ENCODE measurements at regions not wholly inside any gene's neighbourhood (a gene's known extent, or its start where the extent isn't known, plus 50 kb on each side); places are given as distances from the start of the nearest gene placed in this dataset.

DNA sequence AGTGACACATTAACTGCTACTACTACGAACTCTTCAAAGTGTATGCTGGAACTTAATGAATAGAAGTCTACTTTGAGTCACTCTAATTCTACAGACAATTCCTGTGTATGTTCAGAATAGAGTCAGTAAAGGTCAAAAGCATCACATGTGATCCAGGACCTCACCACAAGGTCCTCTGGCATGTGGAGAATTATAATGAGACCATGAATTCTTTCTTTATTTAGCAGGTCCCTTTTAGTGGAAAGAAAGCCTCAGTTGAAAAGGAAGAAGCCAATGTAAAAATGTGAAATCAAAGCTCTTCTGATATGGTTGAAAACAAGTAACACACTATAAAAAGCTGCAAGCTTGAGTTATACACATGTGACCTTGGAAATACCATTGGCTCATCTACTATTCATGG lies 1612.1 kb upstream of the GOT2 start:
- CTCF ChIA-PET, result no interaction called here
- no peak overlapping the region for H3K27ac Mint-ChIP-seq
- POLR2A ChIA-PET, result no interaction called here
- H3K4me1 Mint-ChIP-seq, result no peaks in the 10 kb centered on the region
- H3K9me3 Mint-ChIP-seq, result peaks cover 3% of the 10 kb centered on the region
- ATAC-seq (ENCODE audit: low read depth) (no peak), DNase-seq (no peak)
- no peaks in the 10 kb centered on the region for H3K36me3 Mint-ChIP-seq (ENCODE audit: low read depth)
- intact Hi-C loops (cut with micrococcal nuclease), result no loop called here
- H3K4me3 Mint-ChIP-seq, result no peak overlapping the region
- no peak for TF ChIP-seq CTCF (IDR thresholded peaks at IDR 0.05)
- no peaks in the 10 kb centered on the region for H3K27me3 Mint-ChIP-seq

DNA sequence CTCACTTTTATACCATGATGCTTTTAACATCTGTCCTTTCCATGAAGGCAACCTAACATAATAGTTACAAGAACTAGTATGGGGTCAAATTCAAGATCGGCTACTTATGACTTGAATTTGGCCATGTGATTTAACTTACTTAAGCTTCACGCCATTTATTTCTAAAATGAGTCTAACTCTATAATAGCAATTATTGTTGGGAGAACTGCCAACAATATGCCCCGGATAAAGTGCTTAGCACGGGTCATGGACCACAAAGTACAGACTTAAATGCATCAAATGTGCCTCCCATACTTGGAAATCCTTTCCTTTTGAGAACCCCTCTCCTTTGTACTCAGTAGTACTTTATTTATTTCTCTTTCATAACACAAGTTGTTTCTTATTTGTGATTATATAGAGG lies 1603.6 kb upstream of the GOT2 start:
- ATAC-seq (ENCODE audit: low read depth), result no peak
- no peak for DNase-seq
- H3K4me1 Mint-ChIP-seq, result no peaks in the 10 kb centered on the region
- CTCF ChIA-PET, result no interaction called here
- no peak for TF ChIP-seq CTCF (IDR thresholded peaks at IDR 0.05)
- H3K9me3 Mint-ChIP-seq, result peaks cover 4% of the 10 kb centered on the region
- H3K27ac Mint-ChIP-seq, result no peak overlapping the region
- no peaks in the 10 kb centered on the region for H3K36me3 Mint-ChIP-seq (ENCODE audit: low read depth)
- H3K27me3 Mint-ChIP-seq, result no peaks in the 10 kb centered on the region
- H3K4me3 Mint-ChIP-seq, result no peak overlapping the region
- intact Hi-C loops (cut with micrococcal nuclease), result no loop called here
- POLR2A ChIA-PET, result no interaction called here

- Mint-ChIP-seq H3K36me3 (ENCODE audit: low read depth) (no peaks in the 10 kb centered on the region), H3K4me3 (no peak overlapping the region), H3K27ac (no peak overlapping the region), H3K4me1 (no peaks in the 10 kb centered on the region), H3K27me3 (no peaks in the 10 kb centered on the region), H3K9me3 (peaks cover 7% of the 10 kb centered on the region)
- no peak for DNase-seq
- intact Hi-C loops (cut with micrococcal nuclease), result no loop called here
- POLR2A ChIA-PET, result no interaction called here
- CTCF ChIA-PET, result no interaction called here
- no peak for TF ChIP-seq CTCF (IDR thresholded peaks at IDR 0.05)
- ATAC-seq (ENCODE audit: low read depth), result no peak
Measured at GRCh38 chr16:60331168-60331567, 1597.1 kb upstream of the GOT2 start.

DNA sequence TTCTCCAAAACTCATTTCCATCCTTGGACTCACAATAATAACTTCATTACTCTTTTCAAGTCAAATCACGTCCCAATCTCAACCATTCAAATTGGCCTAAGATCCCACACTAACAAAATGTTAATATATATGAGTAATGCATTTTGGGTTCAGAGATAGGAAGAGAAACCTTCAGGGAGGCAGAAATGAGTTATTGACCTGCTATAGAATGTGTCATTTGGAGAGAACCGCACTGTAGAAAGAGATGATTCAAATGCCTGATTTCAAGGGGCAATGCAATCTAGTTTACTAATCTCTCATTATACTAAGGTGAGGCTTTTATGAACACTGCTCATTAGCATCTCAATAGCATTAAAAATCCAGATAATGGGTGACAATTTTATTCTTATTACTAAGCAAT lies 1595.0 kb upstream of the GOT2 start:
- POLR2A ChIA-PET, result no interaction called here
- intact Hi-C loops (cut with micrococcal nuclease), result no loop called here

DNA sequence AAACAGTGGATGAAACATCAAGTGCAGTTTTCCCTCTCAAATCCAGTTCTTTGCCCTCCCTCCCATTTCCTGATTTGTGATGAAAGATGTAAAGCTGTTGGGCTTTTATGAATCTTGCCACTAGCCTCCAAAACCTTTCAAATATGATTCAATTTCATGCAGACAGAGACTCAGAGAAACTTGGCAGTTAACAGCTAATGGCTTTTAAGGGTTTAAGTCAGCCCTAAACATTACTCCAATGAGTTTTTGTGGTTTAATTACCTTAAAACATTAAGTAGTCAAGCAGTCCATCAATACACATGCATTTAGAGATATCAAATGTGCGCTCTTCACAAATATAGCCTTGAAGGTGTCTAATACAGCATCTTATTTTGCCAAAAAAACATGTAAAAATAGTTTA lies 1594.0 kb upstream of the GOT2 start:
- peaks cover 9% of the 10 kb centered on the region for H3K9me3 Mint-ChIP-seq
- CTCF ChIA-PET, result no interaction called here
- no peak for DNase-seq
- intact Hi-C loops (cut with micrococcal nuclease), result no loop called here
- H3K36me3 Mint-ChIP-seq (ENCODE audit: low read depth), result no peaks in the 10 kb centered on the region
- no peaks in the 10 kb centered on the region for H3K27me3 Mint-ChIP-seq
- no peak overlapping the region for H3K4me3 Mint-ChIP-seq
- TF ChIP-seq CTCF (IDR thresholded peaks at IDR 0.05), result no peak
- no peaks in the 10 kb centered on the region for H3K4me1 Mint-ChIP-seq
- ATAC-seq (ENCODE audit: low read depth), result no peak
- POLR2A ChIA-PET, result no interaction called here
- H3K27ac Mint-ChIP-seq, result no peak overlapping the region

More for the DNA sequence above, 1595.0 kb upstream of the GOT2 start:
- Mint-ChIP-seq H3K36me3 (ENCODE audit: low read depth) (no peaks in the 10 kb centered on the region), H3K27ac (no peak overlapping the region), H3K4me1 (no peaks in the 10 kb centered on the region), H3K27me3 (no peaks in the 10 kb centered on the region), H3K4me3 (no peak overlapping the region), H3K9me3 (peaks cover 7% of the 10 kb centered on the region)
- ATAC-seq (ENCODE audit: low read depth), result no peak
- DNase-seq, result no peak
- TF ChIP-seq CTCF (IDR thresholded peaks at IDR 0.05), result no peak
- CTCF ChIA-PET, result no interaction called here
